ENCODE measurements at regions not wholly inside any gene's neighbourhood (a gene's known extent, or its start where the extent isn't known, plus 50 kb on each side); places are given as distances from the start of the nearest gene placed in this dataset.

DNA sequence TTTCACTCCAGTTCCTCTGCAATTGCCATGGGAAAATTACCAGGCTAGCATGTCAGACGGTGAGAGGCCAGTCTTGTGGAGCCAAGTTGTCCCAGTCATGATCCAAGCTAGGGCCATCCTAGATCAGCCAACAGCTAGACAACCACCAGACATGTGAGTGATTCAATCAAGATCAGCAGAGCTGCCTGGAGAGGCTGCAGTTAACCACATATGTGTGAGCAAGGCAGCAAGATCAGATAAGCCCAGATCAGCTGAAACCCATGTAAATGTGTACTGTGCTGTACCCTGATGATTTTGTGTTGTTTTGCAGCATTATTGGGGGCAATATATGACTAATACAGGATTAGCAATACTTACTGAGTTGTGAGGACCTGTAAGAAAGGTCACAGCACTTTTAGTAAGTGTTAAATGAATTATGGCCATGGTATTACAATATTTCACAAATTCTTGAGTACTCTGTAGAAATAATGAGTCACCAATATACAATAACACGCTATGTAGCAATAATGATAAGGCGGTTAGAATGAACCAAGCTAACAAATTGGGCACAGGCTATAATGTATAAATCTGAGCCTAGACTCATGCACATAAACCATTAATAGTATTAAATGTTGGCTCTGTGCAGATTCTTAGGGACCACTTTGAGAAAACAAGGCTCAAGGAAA, 91.4 kb downstream of the SUDS3 start:
- peak; percentile 13 for DNase-seq (ENCODE audit: low read depth)

DNA sequence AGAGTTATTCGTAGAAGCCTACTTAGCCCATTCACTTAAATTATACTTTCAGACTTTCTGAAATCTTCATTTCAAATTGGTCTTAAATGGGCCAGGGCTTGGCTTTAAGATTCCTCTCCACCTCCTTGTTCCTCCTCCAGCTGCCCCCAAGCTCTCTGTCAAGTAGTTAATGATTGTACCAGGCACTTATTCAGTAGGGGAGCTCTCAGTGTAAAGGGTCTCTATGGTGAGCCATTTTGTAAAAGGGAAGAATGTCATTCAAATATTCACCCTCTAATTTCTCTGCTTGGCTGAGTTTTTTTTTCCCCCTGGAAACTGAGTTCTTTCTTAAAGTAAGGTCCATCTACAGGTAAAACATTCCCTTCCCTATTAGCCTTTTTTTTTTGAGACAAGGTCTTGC, 96.6 kb downstream of the SUDS3 start:
- no peak for DNase-seq (ENCODE audit: low read depth)

- peak; percentile 31 for DNase-seq (ENCODE audit: low read depth)
Measured at GRCh38 chr12:118480235-118480634, 103.9 kb downstream of the SUDS3 start.

DNA sequence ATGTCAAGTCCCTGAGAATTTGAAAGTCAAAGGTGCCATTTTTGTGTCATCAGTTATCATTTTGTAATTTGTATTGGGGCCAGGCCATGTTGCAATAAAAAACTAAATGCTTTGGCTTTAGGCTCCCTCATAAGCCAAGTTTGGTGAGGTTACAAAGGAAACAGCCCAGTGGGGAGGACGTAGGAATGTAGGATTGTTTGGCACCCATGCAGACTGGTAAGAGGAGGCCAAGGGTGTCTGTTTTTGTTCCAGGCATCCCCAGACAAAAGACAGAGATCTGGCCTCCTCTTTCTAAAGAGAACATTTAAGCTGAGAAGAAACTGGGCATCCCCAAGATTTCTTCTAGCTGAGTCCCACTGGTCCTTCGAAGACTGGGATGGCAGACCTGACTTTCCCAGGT, 111.7 kb downstream of the SUDS3 start:
- DNase-seq (ENCODE audit: low read depth): no peak

DNA sequence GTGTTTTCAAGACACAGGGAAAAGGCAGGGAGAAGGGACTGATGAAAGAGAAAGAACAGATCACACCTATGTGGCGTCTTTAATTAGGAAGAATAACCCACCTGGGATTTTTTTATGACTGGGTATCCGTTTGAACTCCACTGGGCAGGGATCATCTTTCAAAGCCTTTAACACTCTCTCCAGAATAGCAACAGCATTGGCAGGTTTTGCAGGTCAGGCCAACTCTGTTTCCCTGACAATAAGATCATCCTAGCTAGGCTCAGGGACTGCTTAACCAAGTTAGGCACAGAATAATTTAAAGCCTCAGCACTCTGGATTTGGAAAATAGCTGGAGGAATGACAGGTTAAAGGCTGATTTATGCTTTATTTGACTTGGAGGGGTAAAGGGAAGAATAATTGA, 117.6 kb downstream of the SUDS3 start:
- no peak for DNase-seq (ENCODE audit: low read depth)

GRCh38 chr12:118494776-118495175, 118.4 kb downstream of the SUDS3 start:
- peak; percentile 16 for DNase-seq (ENCODE audit: low read depth)

GRCh38 chr12:118495296-118495695, 118.9 kb downstream of the SUDS3 start:
- DNase-seq (ENCODE audit: low read depth): no peak

DNA sequence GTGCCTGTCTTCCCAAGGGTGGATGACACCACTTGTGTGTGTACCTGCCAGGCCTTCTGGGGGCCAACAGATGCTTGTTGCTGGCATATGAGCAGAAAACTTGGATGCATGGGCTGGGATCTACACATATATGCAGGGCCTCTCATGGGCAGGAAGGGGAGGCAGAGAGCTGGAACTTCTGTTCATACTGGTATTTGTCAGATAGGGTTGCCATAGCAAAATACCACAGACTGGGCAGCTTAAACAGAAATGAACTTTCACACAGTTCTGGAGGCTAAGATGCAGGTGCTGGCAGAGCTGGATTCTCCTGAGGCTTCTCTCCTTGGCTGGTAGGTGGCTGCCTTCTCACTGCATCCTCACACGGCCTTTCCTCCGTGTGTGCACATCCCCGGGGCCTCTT, 121.8 kb downstream of the SUDS3 start:
- DNase-seq (ENCODE audit: low read depth): peak; percentile 10

DNA sequence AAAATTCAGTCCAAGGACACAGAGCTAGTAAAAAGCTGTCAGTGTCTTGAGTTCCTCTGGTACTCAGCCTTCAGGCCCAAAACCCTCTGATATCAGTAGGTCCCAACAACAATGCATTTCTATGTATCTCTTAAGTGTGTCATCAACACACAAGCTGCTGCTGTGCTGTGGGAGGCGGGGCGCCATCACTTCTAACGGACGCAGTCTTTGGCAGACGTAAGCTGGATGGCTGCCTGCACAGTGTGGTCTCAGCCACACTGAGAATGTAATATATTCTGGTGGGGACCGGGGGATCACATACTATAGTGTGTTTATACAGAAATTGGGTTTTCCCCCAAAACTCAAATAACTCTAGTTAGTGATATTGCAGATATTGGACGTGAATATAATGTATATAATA, 123.9 kb downstream of the SUDS3 start:
- DNase-seq (ENCODE audit: low read depth): no peak

DNA sequence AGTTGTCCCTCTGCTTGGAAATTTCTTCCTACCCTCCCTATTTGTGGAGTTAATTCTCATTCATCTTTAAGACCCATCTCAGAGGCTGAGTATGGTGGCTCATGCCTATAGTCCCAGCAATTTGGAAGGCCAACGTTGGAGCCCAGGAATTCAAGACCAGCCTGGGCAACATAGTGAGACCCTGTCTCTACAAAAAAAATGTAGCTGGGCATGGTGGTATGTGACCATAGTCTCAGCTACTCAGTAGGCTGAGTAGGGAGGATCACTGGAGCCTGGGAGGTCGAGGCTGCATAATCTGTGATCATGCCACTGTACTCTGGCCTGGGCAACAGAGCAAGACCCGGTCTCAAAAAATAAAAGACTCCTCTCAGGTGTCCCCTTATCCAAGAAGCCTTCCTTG, 125.1 kb downstream of the SUDS3 start:
- DNase-seq (ENCODE audit: low read depth): no peak

GRCh38 chr12:118503476-118503875, 127.1 kb downstream of the SUDS3 start:
- no peak for DNase-seq (ENCODE audit: low read depth)

- no peak for DNase-seq (ENCODE audit: low read depth)
Measured at GRCh38 chr12:118512669-118513068, 136.3 kb downstream of the SUDS3 start.

DNA sequence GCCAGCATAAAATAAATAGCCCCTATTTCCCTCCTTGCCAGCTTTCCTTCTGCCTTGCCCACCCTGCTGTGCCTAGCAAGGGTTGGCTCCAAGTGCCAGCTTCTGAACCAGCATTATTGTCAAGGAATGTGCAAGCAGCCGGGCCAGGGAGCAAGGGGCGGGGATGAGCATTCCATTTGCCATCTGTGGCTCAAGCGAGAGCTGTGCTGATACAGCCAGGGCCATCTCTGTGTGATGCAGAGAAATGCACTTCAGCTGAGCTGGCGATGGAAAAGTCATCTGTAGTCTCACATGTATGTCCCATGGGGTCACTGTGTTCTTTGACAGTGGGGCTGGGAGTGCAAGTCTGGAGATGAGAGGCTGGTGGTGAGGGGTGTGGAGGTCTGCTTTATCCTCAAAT, 137.3 kb downstream of the SUDS3 start:
- no peak for DNase-seq (ENCODE audit: low read depth)

GRCh38 chr12:118514297-118514696, 137.9 kb downstream of the SUDS3 start:
- no peak for DNase-seq (ENCODE audit: low read depth)

- DNase-seq (ENCODE audit: low read depth): no peak
Measured at GRCh38 chr12:118520214-118521035, 144.1 kb downstream of the SUDS3 start.

GRCh38 chr12:118521036-118521370, 144.6 kb downstream of the SUDS3 start:
- DNase-seq (ENCODE audit: low read depth): no peak

- no peak for DNase-seq (ENCODE audit: low read depth)
Measured at GRCh38 chr12:118524446-118524845, 148.1 kb downstream of the SUDS3 start.

DNA sequence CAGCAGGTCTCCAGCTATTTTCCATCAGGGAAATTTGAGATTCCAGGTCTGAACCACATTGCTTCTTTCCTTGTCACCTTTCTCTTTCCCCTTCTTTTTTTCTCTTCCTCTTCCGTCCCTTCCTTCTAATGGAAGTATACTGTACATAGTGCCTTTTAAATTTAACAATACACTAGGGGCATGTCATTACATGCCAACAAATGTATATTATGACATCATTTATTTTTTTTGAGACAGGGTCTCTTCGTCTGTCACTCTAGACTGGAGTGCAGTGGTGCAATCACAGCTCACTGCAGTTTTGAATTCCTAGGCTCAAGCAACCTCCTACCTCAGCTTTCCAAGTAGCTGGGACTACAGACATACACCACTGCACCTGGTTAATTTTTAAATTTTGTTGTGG, 148.9 kb downstream of the SUDS3 start:
- DNase-seq (ENCODE audit: low read depth): no peak

DNA sequence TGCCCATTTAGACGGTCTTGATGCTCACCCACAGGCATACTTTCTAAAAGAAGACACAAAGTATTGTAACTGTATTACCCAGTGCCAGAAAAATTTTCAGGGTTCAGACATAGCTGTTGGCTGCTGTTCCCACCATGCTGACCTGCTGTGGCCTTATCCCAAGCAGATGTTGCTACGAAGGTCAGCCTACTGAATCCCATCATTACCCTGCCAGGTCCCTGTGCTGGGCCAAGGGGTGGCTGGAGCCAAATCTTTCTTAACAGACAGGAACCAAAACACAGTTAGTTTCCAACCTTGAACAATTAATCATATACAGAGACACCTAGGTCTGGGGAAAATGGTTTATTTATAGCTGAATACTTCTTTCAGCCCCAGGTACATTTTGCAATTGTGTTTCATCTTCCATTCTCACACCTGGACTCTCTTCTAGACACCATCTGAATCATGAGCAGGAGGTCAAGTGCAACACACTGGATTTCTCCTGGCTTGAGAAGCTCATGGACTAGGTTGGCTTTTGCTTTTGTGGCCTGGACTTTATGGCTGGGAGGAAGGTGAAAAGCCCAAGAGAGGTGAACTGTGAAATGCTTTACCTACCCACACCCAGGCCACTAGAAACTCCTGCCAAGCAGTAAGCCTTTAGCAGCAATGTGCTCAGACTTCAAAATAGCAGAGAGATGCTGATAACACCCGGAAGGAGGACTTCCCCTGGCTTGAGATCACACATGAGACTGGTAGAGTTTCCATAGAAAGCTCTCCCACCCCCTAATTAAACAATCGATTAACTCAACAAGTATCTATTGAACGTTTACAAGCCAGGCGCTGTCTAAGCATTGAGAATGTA, 150.1 kb downstream of the SUDS3 start:
- DNase-seq (ENCODE audit: low read depth): no peak

- DNase-seq (ENCODE audit: low read depth): no peak
Measured at GRCh38 chr12:118527310-118527709, 151.0 kb downstream of the SUDS3 start.

DNA sequence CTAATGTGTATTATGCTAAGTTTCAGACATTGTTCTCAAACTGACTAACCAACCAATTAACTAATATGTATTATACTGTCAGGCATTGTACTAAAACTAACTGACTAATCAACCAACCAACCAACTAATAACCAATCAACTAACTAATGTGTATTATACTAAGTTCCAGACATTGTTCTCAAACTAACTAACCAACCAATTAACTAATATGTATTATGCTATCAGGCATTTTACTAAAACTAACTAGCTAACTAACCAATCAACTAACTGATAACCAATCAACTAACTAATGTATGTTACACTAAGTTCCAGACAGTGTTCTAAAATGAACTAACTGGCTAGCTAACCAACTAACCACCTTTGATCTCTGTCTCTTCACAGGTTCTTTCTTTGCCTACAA, 152.3 kb downstream of the SUDS3 start:
- no peak for DNase-seq (ENCODE audit: low read depth)

DNA sequence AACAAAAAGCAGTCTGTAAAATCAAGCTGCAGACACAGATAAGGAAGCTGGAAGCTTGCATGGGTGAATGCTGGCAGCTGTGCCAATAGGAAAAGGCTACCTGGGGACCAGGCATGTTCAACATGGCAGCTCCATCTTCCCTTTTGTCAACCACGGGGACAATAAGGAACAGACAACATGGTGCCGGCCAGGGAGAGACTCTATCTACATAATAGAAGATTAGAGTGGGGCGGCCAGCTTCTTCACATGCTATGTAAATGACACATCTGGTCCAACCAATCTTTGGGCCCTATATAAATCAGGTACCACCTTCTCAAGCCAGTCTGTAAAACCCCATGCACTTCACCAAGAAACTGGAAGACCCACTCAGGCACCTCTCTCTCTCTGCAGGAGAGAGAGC, 157.6 kb downstream of the SUDS3 start:
- DNase-seq (ENCODE audit: low read depth): no peak

GRCh38 chr12:118536306-118536906, 160.1 kb downstream of the SUDS3 start:
- DNase-seq (ENCODE audit: low read depth): peak; percentile 17

Data from EH (cell line).